Ovary (tissue), 3 donors: ENCODE measurements at regions not wholly inside any gene's neighbourhood (a gene's known extent, or its start where the extent isn't known, plus 50 kb on each side); places are given as distances from the start of the nearest gene placed in this dataset.

Experiments used
- EP300 ChIP-seq: sonication (generic); formaldehyde crosslinking; IDR thresholded peaks from one replicate; pipeline ENCODE4 v1.6.1; 2017; ENCODE audit warnings: antibody characterized with exemption
- POLR2A ChIP-seq: fragments of 450-650 bp; IDR thresholded peaks from one replicate; pipeline ENCODE4 v1.6.1; 2017; ENCODE audit warnings: antibody characterized with exemption, mild to moderate bottlenecking, moderate library complexity
- TF ChIP-seq, protein P1 (sequence below), 3 donors: fragments of 450-650 bp in 2 of 3; fragments of 200-600 bp in 1 of 3; IDR thresholded peaks; one replicate each; pipeline versions ENCODE4 v1.5.1 to v1.8.0; 2016 to 2022; ENCODE audit warnings: antibody characterized with exemption in 3 of 3, mild to moderate bottlenecking in 1 of 3
- donor health status: DM: no; HTN: no; CAD: no.

DNA sequence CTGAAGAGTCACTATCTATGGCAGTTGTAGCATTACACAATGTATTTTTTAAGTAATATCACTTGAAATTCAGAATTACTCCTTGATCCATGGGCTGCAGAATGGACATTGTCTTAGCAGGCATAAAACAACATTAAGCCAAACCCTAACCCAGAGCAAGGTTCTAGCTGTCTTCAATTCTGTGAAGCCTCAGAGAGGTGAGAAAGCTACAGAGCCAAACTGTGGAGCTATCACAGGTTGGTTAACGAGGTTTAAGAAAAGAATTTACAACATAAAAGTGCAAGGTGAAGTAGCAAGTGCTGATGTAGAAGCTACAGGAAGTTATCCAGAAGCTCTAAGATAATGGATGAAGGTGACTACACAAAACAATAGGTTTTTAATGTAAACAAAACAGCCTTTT, 582.7 kb upstream of the POT1 start:
- TF ChIP-seq, protein P1, sequence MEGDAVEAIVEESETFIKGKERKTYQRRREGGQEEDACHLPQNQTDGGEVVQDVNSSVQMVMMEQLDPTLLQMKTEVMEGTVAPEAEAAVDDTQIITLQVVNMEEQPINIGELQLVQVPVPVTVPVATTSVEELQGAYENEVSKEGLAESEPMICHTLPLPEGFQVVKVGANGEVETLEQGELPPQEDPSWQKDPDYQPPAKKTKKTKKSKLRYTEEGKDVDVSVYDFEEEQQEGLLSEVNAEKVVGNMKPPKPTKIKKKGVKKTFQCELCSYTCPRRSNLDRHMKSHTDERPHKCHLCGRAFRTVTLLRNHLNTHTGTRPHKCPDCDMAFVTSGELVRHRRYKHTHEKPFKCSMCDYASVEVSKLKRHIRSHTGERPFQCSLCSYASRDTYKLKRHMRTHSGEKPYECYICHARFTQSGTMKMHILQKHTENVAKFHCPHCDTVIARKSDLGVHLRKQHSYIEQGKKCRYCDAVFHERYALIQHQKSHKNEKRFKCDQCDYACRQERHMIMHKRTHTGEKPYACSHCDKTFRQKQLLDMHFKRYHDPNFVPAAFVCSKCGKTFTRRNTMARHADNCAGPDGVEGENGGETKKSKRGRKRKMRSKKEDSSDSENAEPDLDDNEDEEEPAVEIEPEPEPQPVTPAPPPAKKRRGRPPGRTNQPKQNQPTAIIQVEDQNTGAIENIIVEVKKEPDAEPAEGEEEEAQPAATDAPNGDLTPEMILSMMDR (IDR thresholded peaks at IDR 0.05) = no peak
- TF ChIP-seq POLR2A = no peak
- no peak for TF ChIP-seq EP300
